DND-41 (cell line): ENCODE measurements at regions not wholly inside any gene's neighbourhood (a gene's known extent, or its start where the extent isn't known, plus 50 kb on each side); places are given as distances from the start of the nearest gene placed in this dataset.

ENCODE experiments used
- ATAC-seq: fragments of 200-7000 bp; cut with Tn5 transposase; 3 replicates; pipeline ENCODE4 v1.9.1; 2021; ENCODE audit warnings: low read depth; ENCODE audit not compliant: insufficient read depth
- DNase-seq: peaks from one replicate; pipeline ENCODE4 v3.0.0-alpha.2; 2020
- H2AFZ ChIP-seq: 2 replicates; pipeline ENCODE4 v1.6.0; 2012; ENCODE audit warnings: low read depth, low read length
- H3K27ac ChIP-seq: 2 replicates; pipeline ENCODE4 v1.5.1; 2012; ENCODE audit warnings: low read length, inconsistent platforms
- H3K27me3 ChIP-seq: fragments of 200-600 bp; sonication (generic); 2 replicates; pipeline ENCODE4 v1.6.0; 2012; ENCODE audit warnings: low read length, mild to moderate bottlenecking, inconsistent platforms; ENCODE audit not compliant: insufficient read depth, poor library complexity
- H3K36me3 ChIP-seq: 2 replicates; pipeline ENCODE4 v1.5.1; 2012; ENCODE audit warnings: low read length, inconsistent platforms; ENCODE audit not compliant: insufficient read depth
- H3K4me1 ChIP-seq: 2 replicates; pipeline ENCODE4 v1.5.1; 2012; ENCODE audit warnings: mild to moderate bottlenecking, low read length; ENCODE audit not compliant: insufficient read depth
- H3K4me2 ChIP-seq: 2 replicates; pipeline ENCODE4 v1.6.0; 2012; ENCODE audit warnings: mild to moderate bottlenecking, moderate library complexity, low read length, inconsistent platforms; ENCODE audit not compliant: insufficient read depth
- H3K4me3 ChIP-seq, 2 experiments: fragments of 200-600 bp in 1 of 2; shearing (Covaris generic) in 1 of 2; 2 replicates each; pipeline ENCODE4 v1.5.1; 2012 to 2016; ENCODE audit warnings: inconsistent platforms in 2 of 2, low read length in 2 of 2, mild to moderate bottlenecking in 2 of 2, low read depth in 1 of 2, moderate library complexity in 1 of 2
- H3K79me2 ChIP-seq: 2 replicates; pipeline ENCODE4 v1.6.0; 2012; ENCODE audit warnings: low read length, inconsistent platforms; ENCODE audit not compliant: insufficient read depth
- H3K9ac ChIP-seq: 2 replicates; pipeline ENCODE4 v1.6.0; 2012; ENCODE audit warnings: low read depth, mild to moderate bottlenecking, inconsistent platforms, low read length, moderate library complexity
- H3K9me3 ChIP-seq: 2 replicates; pipeline ENCODE4 v1.5.1; 2012; ENCODE audit warnings: low read length, moderate library complexity, mild to moderate bottlenecking, inconsistent platforms; ENCODE audit not compliant: insufficient read depth, severe bottlenecking
- H4K20me1 ChIP-seq: 2 replicates; pipeline ENCODE4 v1.6.0; 2012; ENCODE audit warnings: low read length; ENCODE audit not compliant: insufficient read depth
- CTCF ChIP-seq: IDR thresholded peaks from 2 replicates; pipeline ENCODE4 v1.5.1; 2012; ENCODE audit warnings: borderline replicate concordance, low read length, moderate library complexity, mild to moderate bottlenecking; ENCODE audit not compliant: poor library complexity, severe bottlenecking; ENCODE audit errors: extremely low read depth
- EZH2 ChIP-seq: IDR thresholded peaks from 3 replicates; pipeline ENCODE4 v1.6.1; 2012; ENCODE audit warnings: borderline replicate concordance, low read depth, mild to moderate bottlenecking, moderate library complexity, low read length, inconsistent platforms; ENCODE audit not compliant: severe bottlenecking

- H3K4me2 ChIP-seq = no peak overlapping the region
- H3K9ac ChIP-seq = no peak overlapping the region
- ATAC-seq = no peak
- no peaks in the 10 kb centered on the region for H3K4me1 ChIP-seq
- H2AFZ ChIP-seq = no peak overlapping the region
- no peak overlapping the region for H3K27ac ChIP-seq
- no peaks in the 10 kb centered on the region for H3K9me3 ChIP-seq
- no peak for TF ChIP-seq EZH2
- TF ChIP-seq CTCF = no peak
- H3K27me3 ChIP-seq = no peaks in the 10 kb centered on the region
- no peaks in the 10 kb centered on the region for H4K20me1 ChIP-seq
- H3K36me3 ChIP-seq = no peaks in the 10 kb centered on the region
- H3K4me3 ChIP-seq = no peak overlapping the region
- no peak for DNase-seq
- H3K79me2 ChIP-seq = no peaks in the 10 kb centered on the region
Measured at GRCh38 chr9:18092138-18092537, 381.8 kb upstream of the ADAMTSL1 start.

- H3K9ac ChIP-seq = no peak overlapping the region
- no peak for ATAC-seq
- H3K36me3 ChIP-seq = no peaks in the 10 kb centered on the region
- no peak overlapping the region for H2AFZ ChIP-seq
- H3K4me2 ChIP-seq = no peak overlapping the region
- H3K27ac ChIP-seq = no peak overlapping the region
- H3K9me3 ChIP-seq = no peaks in the 10 kb centered on the region
- H3K4me3 ChIP-seq = no peak overlapping the region
- H4K20me1 ChIP-seq = no peaks in the 10 kb centered on the region
- no peaks in the 10 kb centered on the region for H3K79me2 ChIP-seq
- DNase-seq = no peak
- H3K4me1 ChIP-seq = no peaks in the 10 kb centered on the region
- peaks cover 7% of the 10 kb centered on the region for H3K27me3 ChIP-seq
- TF ChIP-seq CTCF = no peak
- no peak for TF ChIP-seq EZH2
Measured at GRCh38 chr9:18106006-18106560, 367.9 kb upstream of the ADAMTSL1 start.

- Histone ChIP-seq H3K4me2 (no peak overlapping the region), H3K27ac (no peak overlapping the region), H3K36me3 (no peaks in the 10 kb centered on the region), H3K27me3 (peaks cover 7% of the 10 kb centered on the region), H2AFZ (no peak overlapping the region), H3K9ac (no peak overlapping the region), H3K4me1 (no peaks in the 10 kb centered on the region), H3K9me3 (no peaks in the 10 kb centered on the region), H3K4me3 (no peak overlapping the region), H3K79me2 (no peaks in the 10 kb centered on the region), H4K20me1 (no peaks in the 10 kb centered on the region)
- no peak for DNase-seq
- ATAC-seq = no peak
- no peak for TF ChIP-seq CTCF
- TF ChIP-seq EZH2 = no peak
Measured at GRCh38 chr9:18109675-18110074, 364.3 kb upstream of the ADAMTSL1 start.

GRCh38 chr9:18111146-18111545 is 362.8 kb upstream of the ADAMTSL1 start:
- no peak overlapping the region for H3K9ac ChIP-seq
- H2AFZ ChIP-seq = no peak overlapping the region
- H3K79me2 ChIP-seq = no peaks in the 10 kb centered on the region
- no peak overlapping the region for H3K4me2 ChIP-seq
- DNase-seq = no peak
- no peak for TF ChIP-seq CTCF
- TF ChIP-seq EZH2 = no peak
- no peak overlapping the region for H3K4me3 ChIP-seq
- ATAC-seq = no peak
- H3K36me3 ChIP-seq = no peaks in the 10 kb centered on the region
- H3K27ac ChIP-seq = no peak overlapping the region
- H4K20me1 ChIP-seq = no peaks in the 10 kb centered on the region
- no peaks in the 10 kb centered on the region for H3K4me1 ChIP-seq
- H3K9me3 ChIP-seq = no peaks in the 10 kb centered on the region
- H3K27me3 ChIP-seq = peaks cover 7% of the 10 kb centered on the region
